ENCODE measurements at regions not wholly inside any gene's neighbourhood (a gene's known extent, or its start where the extent isn't known, plus 50 kb on each side); places are given as distances from the start of the nearest gene placed in this dataset.

- no peaks in the 10 kb centered on the region for H3K4me1 Mint-ChIP-seq (ENCODE audit: unreplicated experiment)
- no peaks in the 10 kb centered on the region for H3K36me3 Mint-ChIP-seq (ENCODE audit: low read depth, unreplicated experiment)
- H3K27me3 Mint-ChIP-seq (ENCODE audit: unreplicated experiment): peaks cover 2% of the 10 kb centered on the region
- no peaks in the 10 kb centered on the region for H3K9me3 Mint-ChIP-seq (ENCODE audit: unreplicated experiment)
- TF ChIP-seq, protein P1, sequence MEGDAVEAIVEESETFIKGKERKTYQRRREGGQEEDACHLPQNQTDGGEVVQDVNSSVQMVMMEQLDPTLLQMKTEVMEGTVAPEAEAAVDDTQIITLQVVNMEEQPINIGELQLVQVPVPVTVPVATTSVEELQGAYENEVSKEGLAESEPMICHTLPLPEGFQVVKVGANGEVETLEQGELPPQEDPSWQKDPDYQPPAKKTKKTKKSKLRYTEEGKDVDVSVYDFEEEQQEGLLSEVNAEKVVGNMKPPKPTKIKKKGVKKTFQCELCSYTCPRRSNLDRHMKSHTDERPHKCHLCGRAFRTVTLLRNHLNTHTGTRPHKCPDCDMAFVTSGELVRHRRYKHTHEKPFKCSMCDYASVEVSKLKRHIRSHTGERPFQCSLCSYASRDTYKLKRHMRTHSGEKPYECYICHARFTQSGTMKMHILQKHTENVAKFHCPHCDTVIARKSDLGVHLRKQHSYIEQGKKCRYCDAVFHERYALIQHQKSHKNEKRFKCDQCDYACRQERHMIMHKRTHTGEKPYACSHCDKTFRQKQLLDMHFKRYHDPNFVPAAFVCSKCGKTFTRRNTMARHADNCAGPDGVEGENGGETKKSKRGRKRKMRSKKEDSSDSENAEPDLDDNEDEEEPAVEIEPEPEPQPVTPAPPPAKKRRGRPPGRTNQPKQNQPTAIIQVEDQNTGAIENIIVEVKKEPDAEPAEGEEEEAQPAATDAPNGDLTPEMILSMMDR (IDR thresholded peaks at IDR 0.05; ENCODE audit: unreplicated experiment): no peak
- no peak overlapping the region for H3K4me3 Mint-ChIP-seq (ENCODE audit: unreplicated experiment)
- no peak for DNase-seq (ENCODE audit: low spot score)
- no peak overlapping the region for H3K27ac Mint-ChIP-seq (ENCODE audit: unreplicated experiment)
These were observed 1356.6 kb downstream of the SLITRK5 start for GRCh38 chr13:89027694-89028306.

DNA sequence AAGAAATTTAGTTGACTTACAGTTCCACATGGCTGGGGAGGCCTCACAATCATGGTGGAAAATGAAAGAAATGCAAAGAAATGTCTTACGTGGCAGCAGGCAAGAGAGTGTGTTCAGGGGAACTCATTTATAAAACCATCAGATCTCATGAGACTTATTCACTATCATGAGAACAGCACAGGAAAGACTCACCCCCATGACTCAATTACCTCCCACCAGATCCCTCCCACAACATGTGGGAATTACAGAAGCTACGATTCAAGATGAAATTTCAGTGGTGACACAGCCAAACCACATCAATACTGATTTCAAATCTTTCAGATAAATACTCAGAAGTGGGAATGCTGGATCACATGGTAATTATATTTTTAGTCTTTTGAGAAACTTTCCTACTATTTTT is 1357.9 kb downstream of the SLITRK5 start:
- H3K4me3 Mint-ChIP-seq (ENCODE audit: unreplicated experiment): no peak overlapping the region
- no peaks in the 10 kb centered on the region for H3K9me3 Mint-ChIP-seq (ENCODE audit: unreplicated experiment)
- H3K4me1 Mint-ChIP-seq (ENCODE audit: unreplicated experiment): no peaks in the 10 kb centered on the region
- no peak overlapping the region for H3K27ac Mint-ChIP-seq (ENCODE audit: unreplicated experiment)
- TF ChIP-seq, protein P1 (IDR thresholded peaks at IDR 0.05; ENCODE audit: unreplicated experiment): no peak
- no peaks in the 10 kb centered on the region for H3K36me3 Mint-ChIP-seq (ENCODE audit: low read depth, unreplicated experiment)
- no peak for DNase-seq (ENCODE audit: low spot score)
- H3K27me3 Mint-ChIP-seq (ENCODE audit: unreplicated experiment): peaks cover 2% of the 10 kb centered on the region

GRCh38 chr13:89034015-89034414 is 1362.8 kb downstream of the SLITRK5 start:
- Mint-ChIP-seq H3K9me3 (ENCODE audit: unreplicated experiment) (no peaks in the 10 kb centered on the region), H3K27ac (ENCODE audit: unreplicated experiment) (no peak overlapping the region)
- TF ChIP-seq, protein P1 (IDR thresholded peaks at IDR 0.05; ENCODE audit: unreplicated experiment): no peak

DNA sequence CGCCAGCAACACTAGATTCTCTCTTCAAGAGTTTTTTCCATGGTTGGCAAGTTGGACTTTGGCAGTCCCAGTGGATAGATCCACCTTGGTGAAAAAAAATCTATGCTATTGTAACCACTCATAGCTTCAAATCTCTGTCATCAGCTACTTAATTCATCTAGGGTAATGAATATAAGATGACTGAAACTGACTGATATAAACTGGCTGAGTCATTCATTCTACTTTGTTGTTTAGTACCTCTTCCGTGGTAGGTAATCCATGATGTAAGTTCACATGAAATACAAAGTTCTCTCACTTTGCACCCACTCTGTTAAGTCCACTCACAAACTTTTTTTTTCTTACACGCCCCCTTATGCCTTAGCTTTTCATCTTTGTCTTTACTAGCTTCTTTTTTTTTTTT is 1381.5 kb downstream of the SLITRK5 start:
- peaks cover 4% of the 10 kb centered on the region for H3K4me1 Mint-ChIP-seq (ENCODE audit: unreplicated experiment)
- H3K36me3 Mint-ChIP-seq (ENCODE audit: low read depth, unreplicated experiment): no peaks in the 10 kb centered on the region
- DNase-seq (ENCODE audit: low spot score): no peak
- H3K27ac Mint-ChIP-seq (ENCODE audit: unreplicated experiment): no peak overlapping the region
- H3K9me3 Mint-ChIP-seq (ENCODE audit: unreplicated experiment): no peaks in the 10 kb centered on the region
- no peak overlapping the region for H3K4me3 Mint-ChIP-seq (ENCODE audit: unreplicated experiment)
- TF ChIP-seq, protein P1 (IDR thresholded peaks at IDR 0.05; ENCODE audit: unreplicated experiment): no peak
- no peaks in the 10 kb centered on the region for H3K27me3 Mint-ChIP-seq (ENCODE audit: unreplicated experiment)

More at GRCh38 chr13:89034015-89034414, 1362.8 kb downstream of the SLITRK5 start:
- DNase-seq (ENCODE audit: low spot score): no peak
- Mint-ChIP-seq H3K4me3 (ENCODE audit: unreplicated experiment) (no peak overlapping the region), H3K4me1 (ENCODE audit: unreplicated experiment) (no peaks in the 10 kb centered on the region), H3K36me3 (ENCODE audit: low read depth, unreplicated experiment) (no peaks in the 10 kb centered on the region), H3K27me3 (ENCODE audit: unreplicated experiment) (no peaks in the 10 kb centered on the region)

- Mint-ChIP-seq H3K9me3 (ENCODE audit: unreplicated experiment) (no peaks in the 10 kb centered on the region), H3K27ac (ENCODE audit: unreplicated experiment) (no peak overlapping the region), H3K4me3 (ENCODE audit: unreplicated experiment) (no peak overlapping the region), H3K4me1 (ENCODE audit: unreplicated experiment) (peaks cover 4% of the 10 kb centered on the region), H3K27me3 (ENCODE audit: unreplicated experiment) (no peaks in the 10 kb centered on the region), H3K36me3 (ENCODE audit: low read depth, unreplicated experiment) (no peaks in the 10 kb centered on the region)
- no peak for DNase-seq (ENCODE audit: low spot score)
- TF ChIP-seq, protein P1 (IDR thresholded peaks at IDR 0.05; ENCODE audit: unreplicated experiment): no peak
These were observed 1382.2 kb downstream of the SLITRK5 start for GRCh38 chr13:89053418-89053817.
